ENCODE measurements at regions not wholly inside any gene's neighbourhood (a gene's known extent, or its start where the extent isn't known, plus 50 kb on each side); places are given as distances from the start of the nearest gene placed in this dataset.
A peak's percentile ranks its signal among the peaks of the same experiment; 100 is the strongest.

- H3K36me3 ChIP-seq (ENCODE audit: insufficient read depth, low read length) = no peaks in the 10 kb centered on the region
- H3K9ac ChIP-seq (ENCODE audit: low read length) = peak overlapping the region; percentile 50
- Mint-ChIP-seq H3K4me1 (ENCODE audit: low read depth, unreplicated experiment) (peaks cover 37% of the 10 kb centered on the region), H3K4me3 (ENCODE audit: unreplicated experiment) (peak overlapping the region; percentile 13), H3K36me3 (ENCODE audit: low read depth, unreplicated experiment) (no peaks in the 10 kb centered on the region), H3K27me3 (ENCODE audit: low read depth, unreplicated experiment) (no peaks in the 10 kb centered on the region), H3K27ac (ENCODE audit: unreplicated experiment) (peak overlapping the region; percentile 97), H3K9me3 (ENCODE audit: unreplicated experiment) (peaks cover 2% of the 10 kb centered on the region)
- H4K20me1 ChIP-seq (ENCODE audit: insufficient read depth, low read length) = no peaks in the 10 kb centered on the region
- TF ChIP-seq, protein P1, sequence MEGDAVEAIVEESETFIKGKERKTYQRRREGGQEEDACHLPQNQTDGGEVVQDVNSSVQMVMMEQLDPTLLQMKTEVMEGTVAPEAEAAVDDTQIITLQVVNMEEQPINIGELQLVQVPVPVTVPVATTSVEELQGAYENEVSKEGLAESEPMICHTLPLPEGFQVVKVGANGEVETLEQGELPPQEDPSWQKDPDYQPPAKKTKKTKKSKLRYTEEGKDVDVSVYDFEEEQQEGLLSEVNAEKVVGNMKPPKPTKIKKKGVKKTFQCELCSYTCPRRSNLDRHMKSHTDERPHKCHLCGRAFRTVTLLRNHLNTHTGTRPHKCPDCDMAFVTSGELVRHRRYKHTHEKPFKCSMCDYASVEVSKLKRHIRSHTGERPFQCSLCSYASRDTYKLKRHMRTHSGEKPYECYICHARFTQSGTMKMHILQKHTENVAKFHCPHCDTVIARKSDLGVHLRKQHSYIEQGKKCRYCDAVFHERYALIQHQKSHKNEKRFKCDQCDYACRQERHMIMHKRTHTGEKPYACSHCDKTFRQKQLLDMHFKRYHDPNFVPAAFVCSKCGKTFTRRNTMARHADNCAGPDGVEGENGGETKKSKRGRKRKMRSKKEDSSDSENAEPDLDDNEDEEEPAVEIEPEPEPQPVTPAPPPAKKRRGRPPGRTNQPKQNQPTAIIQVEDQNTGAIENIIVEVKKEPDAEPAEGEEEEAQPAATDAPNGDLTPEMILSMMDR (IDR thresholded peaks at IDR 0.05; ENCODE audit: insufficient read depth, low read depth, low read length) = no peak
- TF ChIP-seq EZH2 (IDR thresholded peaks at IDR 0.05; ENCODE audit: insufficient read depth, low read length) = no peak
- peak overlapping the region; percentile 80 for H3K4me2 ChIP-seq (ENCODE audit: low read length)
- no peaks in the 10 kb centered on the region for H3K27me3 ChIP-seq (ENCODE audit: insufficient read depth, low read length)
- DNase-seq (ENCODE audit: low read depth) = peak; percentile 79
- no peak for FAIRE-seq
- H2AFZ ChIP-seq (ENCODE audit: low read depth, low read length) = peak overlapping the region; percentile 21
- H3K4me1 ChIP-seq (ENCODE audit: insufficient read depth, low read length) = peaks cover 47% of the 10 kb centered on the region
- no peaks in the 10 kb centered on the region for H3K79me2 ChIP-seq (ENCODE audit: insufficient read depth, low read length)
- no peaks in the 10 kb centered on the region for H3K9me3 ChIP-seq (ENCODE audit: insufficient read depth, low read depth, low read length)
- H3K4me3 ChIP-seq (ENCODE audit: insufficient read depth, low read depth, low read length) = no peak overlapping the region
- H3K27ac ChIP-seq (ENCODE audit: low read depth, low read length) = peak overlapping the region; percentile 63
These were observed 110.4 kb downstream of the ADCYAP1 start for GRCh38 chr18:1014951-1015624.

DNA sequence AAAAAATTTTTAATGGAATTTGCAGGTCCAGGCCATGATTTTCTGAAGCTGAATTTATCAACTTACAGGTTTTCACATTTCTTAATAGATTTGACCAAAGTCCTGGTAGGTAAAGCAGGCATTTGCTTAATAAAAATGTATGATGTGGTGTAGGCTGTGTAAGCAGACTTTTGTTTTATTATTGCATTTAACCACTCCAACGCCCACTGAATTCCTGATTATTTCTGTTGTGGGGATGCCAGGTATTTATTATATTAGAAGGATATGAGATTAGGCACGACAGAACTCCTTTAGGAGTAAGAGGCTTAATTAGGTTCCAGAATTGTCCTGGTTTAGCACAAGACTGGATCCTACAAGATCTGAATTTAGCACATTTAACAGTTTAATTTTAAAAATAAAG is 111.1 kb downstream of the ADCYAP1 start:
- Histone ChIP-seq H3K4me3 (ENCODE audit: insufficient read depth, low read depth, low read length) (no peak overlapping the region), H4K20me1 (ENCODE audit: insufficient read depth, low read length) (no peaks in the 10 kb centered on the region), H3K4me1 (ENCODE audit: insufficient read depth, low read length) (peaks cover 47% of the 10 kb centered on the region), H3K27me3 (ENCODE audit: insufficient read depth, low read length) (no peaks in the 10 kb centered on the region), H3K9me3 (ENCODE audit: insufficient read depth, low read depth, low read length) (no peaks in the 10 kb centered on the region), H3K27ac (ENCODE audit: low read depth, low read length) (peak overlapping the region; percentile 63), H2AFZ (ENCODE audit: low read depth, low read length) (no peak overlapping the region), H3K9ac (ENCODE audit: low read length) (peak overlapping the region; percentile 50), H3K36me3 (ENCODE audit: insufficient read depth, low read length) (no peaks in the 10 kb centered on the region), H3K79me2 (ENCODE audit: insufficient read depth, low read length) (no peaks in the 10 kb centered on the region), H3K4me2 (ENCODE audit: low read length) (peak overlapping the region; percentile 80)
- Mint-ChIP-seq H3K27me3 (ENCODE audit: low read depth, unreplicated experiment) (no peaks in the 10 kb centered on the region), H3K36me3 (ENCODE audit: low read depth, unreplicated experiment) (no peaks in the 10 kb centered on the region), H3K9me3 (ENCODE audit: unreplicated experiment) (no peaks in the 10 kb centered on the region), H3K27ac (ENCODE audit: unreplicated experiment) (peak overlapping the region; percentile 97), H3K4me3 (ENCODE audit: unreplicated experiment) (peak overlapping the region; percentile 13), H3K4me1 (ENCODE audit: low read depth, unreplicated experiment) (peaks cover 40% of the 10 kb centered on the region)
- TF ChIP-seq EZH2 (IDR thresholded peaks at IDR 0.05; ENCODE audit: insufficient read depth, low read length) = no peak
- TF ChIP-seq, protein P1 (IDR thresholded peaks at IDR 0.05; ENCODE audit: insufficient read depth, low read depth, low read length) = no peak
- DNase-seq (ENCODE audit: low read depth) (peak; percentile 72), FAIRE-seq (no peak)

All from astrocyte (in vitro differentiated cells and primary cell).